Occipital lobe (tissue), 1 donor: ENCODE measurements at regions not wholly inside any gene's neighbourhood (a gene's known extent, or its start where the extent isn't known, plus 50 kb on each side); places are given as distances from the start of the nearest gene placed in this dataset.
"Not testable (repeated sequence)": the region's sequence is repeated elsewhere in the genome, so short reads cannot be mapped to it uniquely, and the experiment has no call there.

Experiments
- DNase-seq: peaks from one replicate; lab custom pipeline; 2025; lab: John Stamatoyannopoulos, UW

- no peak for DNase-seq
These were observed 677.2 kb downstream of the FAM181B start for GRCh38 chr11:82056450-82056849.

GRCh38 chr11:82049199-82049598, 684.5 kb downstream of the FAM181B start:
- DNase-seq, result no peak

- DNase-seq, result no peak
These were observed 686.5 kb downstream of the FAM181B start for GRCh38 chr11:82047200-82047599.

- DNase-seq, result peak; percentile 1
These were observed 686.9 kb downstream of the FAM181B start for GRCh38 chr11:82046778-82047177.

GRCh38 chr11:82045748-82046457, 687.8 kb downstream of the FAM181B start:
- no peak for DNase-seq

- DNase-seq, result no peak
These were observed 690.3 kb downstream of the FAM181B start for GRCh38 chr11:82043316-82043715.

- no peak for DNase-seq
These were observed 691.9 kb downstream of the FAM181B start for GRCh38 chr11:82041764-82042163.

- no peak for DNase-seq
These were observed 695.5 kb downstream of the FAM181B start for GRCh38 chr11:82038154-82038553.

GRCh38 chr11:82034527-82034926, 699.1 kb downstream of the FAM181B start:
- no peak for DNase-seq

- DNase-seq, result not testable (repeated sequence)
These were observed 706.3 kb downstream of the FAM181B start for GRCh38 chr11:82027335-82027734.

- no peak for DNase-seq
These were observed 708.9 kb downstream of the FAM181B start for GRCh38 chr11:82024760-82025159.

- no peak for DNase-seq
These were observed 721.4 kb downstream of the FAM181B start for GRCh38 chr11:82012276-82012675.

GRCh38 chr11:82009133-82009532, 724.5 kb downstream of the FAM181B start:
- DNase-seq, result no peak

- no peak for DNase-seq
These were observed 726.1 kb downstream of the FAM181B start for GRCh38 chr11:82007521-82007920.

- DNase-seq, result no peak
These were observed 729.0 kb downstream of the FAM181B start for GRCh38 chr11:82004537-82005213.

GRCh38 chr11:82003671-82004515, 729.8 kb downstream of the FAM181B start:
- DNase-seq, result no peak

- DNase-seq, result no peak
These were observed 730.6 kb downstream of the FAM181B start for GRCh38 chr11:82003024-82003423.

GRCh38 chr11:81995889-81996288, 737.8 kb downstream of the FAM181B start:
- DNase-seq, result no peak

- no peak for DNase-seq
These were observed 739.9 kb downstream of the FAM181B start for GRCh38 chr11:81993755-81994154.

- DNase-seq, result no peak
These were observed 742.8 kb downstream of the FAM181B start for GRCh38 chr11:81990659-81991443.

GRCh38 chr11:81989093-81989492, 744.6 kb downstream of the FAM181B start:
- DNase-seq, result no peak
